ENCODE measurements at regions not wholly inside any gene's neighbourhood (a gene's known extent, or its start where the extent isn't known, plus 50 kb on each side); places are given as distances from the start of the nearest gene placed in this dataset.
A peak's percentile ranks its signal among the peaks of the same experiment; 100 is the strongest.
"Not testable (repeated sequence)": the region's sequence is repeated elsewhere in the genome, so short reads cannot be mapped to it uniquely, and the experiment has no call there.

GRCh38 chr10:4450169-4450568, 375.8 kb upstream of the AKR1E2 start:
- DNase-seq (ENCODE audit: low read depth, low spot score), result no peak

DNA sequence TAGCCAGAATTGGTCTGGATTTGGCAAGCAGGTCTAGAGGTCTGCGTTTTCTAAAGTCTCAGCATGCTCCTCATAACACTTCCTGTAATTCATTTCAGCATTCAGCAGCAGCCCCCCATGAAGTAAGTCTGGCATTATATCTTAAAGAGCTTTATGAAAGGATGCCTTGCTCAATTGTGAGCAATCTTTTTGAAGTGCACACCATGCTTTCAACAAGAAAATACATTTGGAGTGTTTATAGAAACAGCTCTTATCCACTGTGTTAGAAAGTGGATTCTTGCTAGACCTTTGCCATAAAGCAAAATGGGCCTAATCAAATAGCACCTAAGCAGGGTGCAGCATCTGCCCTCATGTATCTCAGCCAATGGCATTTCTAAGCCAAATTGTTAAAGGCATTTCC, 378.0 kb upstream of the AKR1E2 start:
- no peak for DNase-seq (ENCODE audit: low read depth, low spot score)

GRCh38 chr10:4443419-4443818, 382.6 kb upstream of the AKR1E2 start:
- no peak for DNase-seq (ENCODE audit: low read depth, low spot score)

DNA sequence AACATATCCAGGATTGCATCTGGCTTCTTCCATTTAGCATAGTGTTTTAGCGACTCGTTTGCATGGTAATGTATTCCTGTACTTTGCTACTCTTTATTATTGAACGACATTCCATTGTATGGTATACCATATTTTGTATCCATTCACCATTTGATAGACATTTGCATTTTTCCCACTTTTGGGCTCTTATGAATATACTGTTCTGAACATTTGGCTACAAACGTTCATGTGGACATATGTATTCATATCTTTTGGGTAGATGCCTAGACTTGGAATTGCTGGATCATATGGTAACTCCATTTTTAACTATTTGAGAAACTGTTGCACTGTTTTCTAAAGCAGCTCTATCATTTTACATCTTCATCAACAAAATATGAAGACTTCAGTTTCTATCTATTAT, 383.7 kb upstream of the AKR1E2 start:
- no peak for DNase-seq (ENCODE audit: low read depth, low spot score)

DNA sequence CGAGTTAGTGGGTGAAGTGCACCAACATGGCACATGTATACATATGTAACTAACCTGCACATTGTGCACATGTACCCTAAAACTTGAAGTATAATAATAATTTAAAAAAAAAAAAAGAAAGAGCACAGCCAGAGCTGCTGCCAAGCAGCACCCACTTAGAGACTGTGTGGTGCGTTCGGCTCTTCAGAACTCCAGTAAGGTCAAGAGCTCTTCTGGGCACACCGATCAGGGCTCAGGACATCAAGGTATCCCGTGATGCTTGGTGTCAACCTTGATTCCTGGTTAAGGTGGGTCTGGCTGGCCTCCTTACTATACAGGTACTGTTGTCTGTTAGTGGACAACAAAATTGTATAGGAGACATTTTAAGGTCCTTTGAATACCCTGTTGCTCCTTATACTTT, 385.7 kb upstream of the AKR1E2 start:
- no peak for DNase-seq (ENCODE audit: low read depth, low spot score)

DNA sequence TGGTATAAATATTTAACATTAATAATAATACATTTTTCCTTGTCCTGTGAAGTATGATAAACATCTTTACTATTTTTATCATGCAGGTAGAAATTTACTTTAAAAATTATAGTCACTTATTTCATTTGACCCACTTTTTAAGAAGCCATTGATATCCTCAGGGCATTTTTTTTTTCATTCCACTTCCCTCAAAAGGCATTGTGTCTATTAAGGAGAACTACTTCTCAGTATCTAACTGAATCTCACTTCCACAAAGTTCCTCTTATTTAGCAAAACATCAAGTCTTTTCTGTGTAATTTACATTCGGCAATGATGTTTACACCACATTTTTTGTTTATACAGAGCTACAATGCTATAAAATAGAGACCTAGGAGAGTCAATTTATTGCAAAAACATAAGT, 388.2 kb upstream of the AKR1E2 start:
- DNase-seq (ENCODE audit: low read depth, low spot score), result no peak

GRCh38 chr10:4437061-4437460, 388.9 kb upstream of the AKR1E2 start:
- no peak for DNase-seq (ENCODE audit: low read depth, low spot score)

- DNase-seq (ENCODE audit: low read depth, low spot score), result no peak
Observed at GRCh38 chr10:4436103-4436502, 389.9 kb upstream of the AKR1E2 start.

- DNase-seq (ENCODE audit: low read depth, low spot score), result no peak
Observed at GRCh38 chr10:4434516-4435071, 391.4 kb upstream of the AKR1E2 start.

DNA sequence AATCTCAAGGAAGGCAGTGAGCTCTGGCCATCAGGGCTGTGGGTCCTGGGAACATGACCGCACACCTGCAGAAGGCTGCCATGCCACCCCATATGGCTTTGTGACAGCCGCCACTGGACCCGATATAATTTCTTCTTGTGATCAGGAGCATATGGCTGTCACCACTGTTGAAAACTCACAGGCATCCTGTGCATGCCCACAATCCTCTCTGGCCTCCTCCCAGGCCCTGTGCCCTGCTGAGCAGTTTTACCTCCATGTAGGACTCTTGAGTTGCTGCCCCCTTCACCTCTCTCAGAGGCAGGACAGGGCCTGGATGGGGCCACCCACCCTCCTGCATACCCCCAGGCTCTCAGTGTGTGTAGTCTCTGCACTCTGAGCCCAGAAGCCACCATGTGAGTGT, 391.9 kb upstream of the AKR1E2 start:
- no peak for DNase-seq (ENCODE audit: low read depth, low spot score)

DNA sequence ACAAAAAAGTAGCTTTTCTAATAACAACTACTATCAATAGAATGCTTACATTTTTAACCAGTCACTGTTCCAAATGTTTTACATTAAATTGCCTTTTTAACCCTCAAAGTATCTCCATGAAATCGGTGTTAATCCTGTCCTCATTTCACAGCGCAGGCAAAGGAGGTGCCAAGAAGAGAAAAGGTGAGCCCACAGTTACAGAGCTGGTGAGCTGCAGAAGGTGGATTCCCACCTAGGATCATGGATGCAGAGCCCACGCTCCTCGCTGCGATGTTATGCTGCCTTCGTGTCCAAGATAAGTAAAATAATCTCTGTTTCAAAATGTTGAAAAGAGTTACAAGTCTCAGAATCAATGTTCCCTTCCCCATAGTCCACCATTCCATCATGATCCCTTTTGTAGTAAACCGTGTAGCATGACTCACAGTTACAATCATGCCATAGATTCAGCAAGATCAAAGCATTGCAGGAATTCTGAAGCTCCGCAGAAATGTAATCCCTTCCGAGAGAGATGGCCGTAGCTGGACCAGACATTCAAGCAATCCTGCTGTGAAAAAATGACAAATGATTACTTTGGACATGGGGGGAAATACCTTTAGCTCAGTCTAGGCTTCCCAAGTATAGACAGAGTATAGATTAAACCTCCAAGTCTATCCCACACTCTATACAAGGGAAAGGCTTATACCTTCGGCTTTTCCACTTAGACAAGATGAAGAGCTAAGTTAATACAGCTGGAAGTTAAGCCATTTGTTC, 394.7 kb upstream of the AKR1E2 start:
- DNase-seq (ENCODE audit: low read depth, low spot score), result peak; percentile 19

- no peak for DNase-seq (ENCODE audit: low read depth, low spot score)
Observed at GRCh38 chr10:4429571-4429970, 396.4 kb upstream of the AKR1E2 start.

- no peak for DNase-seq (ENCODE audit: low read depth, low spot score)
Observed at GRCh38 chr10:4427532-4427931, 398.5 kb upstream of the AKR1E2 start.

GRCh38 chr10:4426866-4427265, 399.1 kb upstream of the AKR1E2 start:
- DNase-seq (ENCODE audit: low read depth, low spot score), result no peak

- no peak for DNase-seq (ENCODE audit: low read depth, low spot score)
Observed at GRCh38 chr10:4409319-4409718, 416.7 kb upstream of the AKR1E2 start.

DNA sequence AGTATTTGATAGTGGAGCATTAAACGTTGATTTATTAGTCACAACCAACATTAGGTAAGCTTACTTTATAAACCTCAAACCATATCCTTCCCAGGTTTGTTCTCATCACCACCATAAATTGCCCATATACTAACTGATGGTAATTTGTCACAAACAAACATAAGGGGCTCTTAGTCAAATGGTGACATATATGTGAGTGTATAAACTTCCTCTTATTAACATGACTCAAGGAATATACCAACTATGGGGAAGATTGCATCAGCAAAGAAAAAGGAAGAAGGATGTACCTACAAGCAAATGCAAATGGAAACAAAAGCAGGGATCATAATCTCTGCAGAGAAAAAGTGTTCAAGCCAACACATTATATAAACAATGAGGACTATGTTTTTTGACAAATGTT, 418.2 kb upstream of the AKR1E2 start:
- DNase-seq (ENCODE audit: low read depth, low spot score), result no peak

GRCh38 chr10:4405828-4406227, 420.2 kb upstream of the AKR1E2 start:
- no peak for DNase-seq (ENCODE audit: low read depth, low spot score)

- no peak for DNase-seq (ENCODE audit: low read depth, low spot score)
Observed at GRCh38 chr10:4403638-4404252, 422.3 kb upstream of the AKR1E2 start.

GRCh38 chr10:4401080-4401479, 424.9 kb upstream of the AKR1E2 start:
- DNase-seq (ENCODE audit: low read depth, low spot score), result not testable (repeated sequence)

DNA sequence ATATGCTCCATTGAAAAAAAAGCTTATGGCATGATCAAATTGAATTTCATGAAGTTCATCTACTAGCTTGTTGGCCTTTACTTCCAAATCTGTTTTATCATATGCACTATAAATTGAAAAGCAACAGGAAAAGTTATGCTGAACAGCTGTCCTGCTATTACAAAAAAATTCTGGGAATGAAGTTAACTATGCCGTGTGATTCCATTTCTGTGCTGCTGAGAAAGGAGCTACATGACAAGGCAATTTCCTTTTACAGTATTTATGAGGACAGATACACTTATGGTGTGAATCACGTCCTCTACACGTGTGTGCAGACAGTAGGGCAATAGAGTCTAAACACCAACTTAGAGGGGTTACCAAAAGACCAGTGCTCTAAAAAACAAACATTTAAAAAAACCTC, 426.5 kb upstream of the AKR1E2 start:
- no peak for DNase-seq (ENCODE audit: low read depth, low spot score)

GRCh38 chr10:4398602-4399001, 427.4 kb upstream of the AKR1E2 start:
- no peak for DNase-seq (ENCODE audit: low read depth, low spot score)

GRCh38 chr10:4397337-4397736, 428.7 kb upstream of the AKR1E2 start:
- DNase-seq (ENCODE audit: low read depth, low spot score), result no peak
